Left ventricle myocardium inferior (tissue), 1 donor: ENCODE measurements at regions not wholly inside any gene's neighbourhood (a gene's known extent, or its start where the extent isn't known, plus 50 kb on each side); places are given as distances from the start of the nearest gene placed in this dataset.

Experiments
- DNase-seq: peaks from one replicate; pipeline ENCODE4 v3.0.0-alpha.2; 2020
- H3K27ac ChIP-seq: fragments of 200-600 bp; replicated peaks from 2 replicates; pipeline ENCODE4 v1.8.0; 2021
- H3K27me3 ChIP-seq: fragments of 200-600 bp; 2 replicates; pipeline ENCODE4 v1.8.0; 2021; ENCODE audit warnings: low read depth
- H3K36me3 ChIP-seq: fragments of 200-600 bp; 2 replicates; pipeline ENCODE4 v1.8.0; 2021
- H3K4me1 ChIP-seq: fragments of 200-600 bp; 2 replicates; pipeline ENCODE4 v1.8.0; 2021
- H3K4me3 ChIP-seq: fragments of 200-600 bp; 2 replicates; pipeline ENCODE4 v1.8.0; 2021; ENCODE audit warnings: mild to moderate bottlenecking, moderate library complexity
- H3K9me3 ChIP-seq: fragments of 200-600 bp; replicated peaks from 2 replicates; pipeline ENCODE4 v1.8.0; 2021
- intact Hi-C: fragments of 100-400 bp; cut with micrococcal nuclease; formaldehyde crosslinking; loops from one replicate; pipeline ENCODE4 v1.11.0; 2022
- TF ChIP-seq, protein P1 (sequence below): fragments of 200-600 bp; IDR thresholded peaks from 2 replicates; pipeline ENCODE4 v1.8.0; 2021; ENCODE audit warnings: antibody characterized with exemption, mild to moderate bottlenecking, borderline replicate concordance
- donor health status: DM: no; HTN: yes; CAD: no; lungs with severe emphysema.

DNA sequence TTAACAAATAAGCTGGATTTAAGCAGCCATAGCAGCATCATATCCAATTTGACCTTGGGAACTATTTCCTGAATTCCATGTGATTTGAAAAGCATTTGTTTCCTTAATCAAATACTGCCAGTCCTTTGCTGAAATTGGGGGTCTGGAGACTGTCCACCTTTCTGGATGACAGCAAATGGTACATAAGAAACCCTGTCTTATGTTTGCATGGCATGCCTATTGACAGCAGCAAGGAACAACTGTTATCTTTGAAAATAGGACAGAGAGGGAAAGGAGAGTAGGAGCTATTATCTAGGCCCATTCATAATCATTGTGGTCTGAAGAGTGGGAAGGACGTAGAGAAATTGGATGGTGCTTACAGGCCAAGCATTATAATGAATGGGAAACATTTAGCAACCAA lies 129.2 kb upstream of the CTNNA2 start:
- H3K27ac ChIP-seq, result no peak overlapping the region
- H3K4me3 ChIP-seq, result no peak overlapping the region
- intact Hi-C loops, result no loop called here
- no peaks in the 10 kb centered on the region for H3K27me3 ChIP-seq
- TF ChIP-seq, protein P1, sequence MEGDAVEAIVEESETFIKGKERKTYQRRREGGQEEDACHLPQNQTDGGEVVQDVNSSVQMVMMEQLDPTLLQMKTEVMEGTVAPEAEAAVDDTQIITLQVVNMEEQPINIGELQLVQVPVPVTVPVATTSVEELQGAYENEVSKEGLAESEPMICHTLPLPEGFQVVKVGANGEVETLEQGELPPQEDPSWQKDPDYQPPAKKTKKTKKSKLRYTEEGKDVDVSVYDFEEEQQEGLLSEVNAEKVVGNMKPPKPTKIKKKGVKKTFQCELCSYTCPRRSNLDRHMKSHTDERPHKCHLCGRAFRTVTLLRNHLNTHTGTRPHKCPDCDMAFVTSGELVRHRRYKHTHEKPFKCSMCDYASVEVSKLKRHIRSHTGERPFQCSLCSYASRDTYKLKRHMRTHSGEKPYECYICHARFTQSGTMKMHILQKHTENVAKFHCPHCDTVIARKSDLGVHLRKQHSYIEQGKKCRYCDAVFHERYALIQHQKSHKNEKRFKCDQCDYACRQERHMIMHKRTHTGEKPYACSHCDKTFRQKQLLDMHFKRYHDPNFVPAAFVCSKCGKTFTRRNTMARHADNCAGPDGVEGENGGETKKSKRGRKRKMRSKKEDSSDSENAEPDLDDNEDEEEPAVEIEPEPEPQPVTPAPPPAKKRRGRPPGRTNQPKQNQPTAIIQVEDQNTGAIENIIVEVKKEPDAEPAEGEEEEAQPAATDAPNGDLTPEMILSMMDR, result no peak
- DNase-seq, result no peak
- no peaks in the 10 kb centered on the region for H3K4me1 ChIP-seq
- H3K9me3 ChIP-seq, result no peaks in the 10 kb centered on the region
- H3K36me3 ChIP-seq, result no peaks in the 10 kb centered on the region

DNA sequence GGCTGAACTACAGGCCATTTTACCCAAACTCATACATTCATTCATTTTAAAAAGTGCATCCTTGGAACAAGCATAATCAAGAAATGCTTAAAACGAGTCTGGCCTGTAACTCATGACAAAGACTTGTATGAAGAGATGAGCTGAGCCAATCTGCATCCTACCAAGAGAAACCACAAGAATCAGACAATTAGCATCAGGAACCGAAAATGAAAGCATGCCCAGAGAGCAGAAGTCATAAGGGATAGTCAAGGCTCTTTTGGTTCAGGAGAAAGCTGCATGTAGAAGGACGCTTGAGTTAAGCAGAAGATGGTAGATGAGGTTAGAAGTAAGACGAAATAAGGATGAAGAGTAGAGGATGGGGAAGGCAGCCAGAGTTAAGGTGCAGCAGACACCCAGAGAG lies 137.0 kb upstream of the CTNNA2 start:
- intact Hi-C loops, result no loop called here
- H3K27me3 ChIP-seq, result no peaks in the 10 kb centered on the region
- no peak overlapping the region for H3K4me3 ChIP-seq
- H3K36me3 ChIP-seq, result no peaks in the 10 kb centered on the region
- TF ChIP-seq, protein P1, result no peak
- no peak overlapping the region for H3K27ac ChIP-seq
- no peaks in the 10 kb centered on the region for H3K4me1 ChIP-seq
- DNase-seq, result no peak
- H3K9me3 ChIP-seq, result no peaks in the 10 kb centered on the region

DNA sequence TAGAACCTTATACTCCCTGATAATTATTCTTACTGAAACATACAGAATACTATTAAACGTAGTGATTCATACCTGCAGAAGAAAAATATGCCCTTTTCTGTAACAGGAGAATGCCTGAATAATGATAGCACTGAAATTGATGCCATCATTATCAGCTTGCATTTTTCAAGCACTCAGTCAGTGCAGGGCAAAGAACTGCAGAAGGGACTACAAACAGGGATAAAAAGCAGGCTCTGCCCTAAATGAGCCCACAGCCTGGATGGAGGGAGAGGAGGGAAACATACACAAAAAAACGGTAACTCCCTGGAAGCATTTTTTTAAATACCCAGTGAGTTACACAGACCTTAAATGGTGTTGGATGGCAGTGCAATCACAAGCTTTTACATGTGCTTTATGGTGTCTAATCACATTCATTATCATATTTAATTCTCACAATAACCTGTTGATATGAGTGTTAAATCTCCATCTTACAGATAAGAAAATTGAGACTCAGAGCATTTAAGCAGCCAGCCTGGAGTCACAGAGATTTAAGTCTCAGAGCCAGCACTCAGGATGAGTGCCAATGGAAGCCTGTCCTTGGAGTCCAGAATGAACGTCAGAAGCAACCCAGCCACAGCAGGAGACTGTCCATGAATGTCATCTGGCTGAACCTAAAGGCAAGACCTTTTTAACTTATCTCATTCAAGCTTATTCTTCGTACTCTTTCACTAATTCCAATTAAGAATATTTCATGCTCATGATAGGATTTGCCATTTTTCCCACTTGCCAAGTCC lies 139.3 kb upstream of the CTNNA2 start:
- DNase-seq, result no peak
- Histone ChIP-seq H3K36me3 (no peaks in the 10 kb centered on the region), H3K9me3 (no peaks in the 10 kb centered on the region), H3K27ac (no peak overlapping the region), H3K27me3 (no peaks in the 10 kb centered on the region), H3K4me3 (no peak overlapping the region), H3K4me1 (no peaks in the 10 kb centered on the region)
- intact Hi-C loops, result no loop called here
- TF ChIP-seq, protein P1, result no peak

DNA sequence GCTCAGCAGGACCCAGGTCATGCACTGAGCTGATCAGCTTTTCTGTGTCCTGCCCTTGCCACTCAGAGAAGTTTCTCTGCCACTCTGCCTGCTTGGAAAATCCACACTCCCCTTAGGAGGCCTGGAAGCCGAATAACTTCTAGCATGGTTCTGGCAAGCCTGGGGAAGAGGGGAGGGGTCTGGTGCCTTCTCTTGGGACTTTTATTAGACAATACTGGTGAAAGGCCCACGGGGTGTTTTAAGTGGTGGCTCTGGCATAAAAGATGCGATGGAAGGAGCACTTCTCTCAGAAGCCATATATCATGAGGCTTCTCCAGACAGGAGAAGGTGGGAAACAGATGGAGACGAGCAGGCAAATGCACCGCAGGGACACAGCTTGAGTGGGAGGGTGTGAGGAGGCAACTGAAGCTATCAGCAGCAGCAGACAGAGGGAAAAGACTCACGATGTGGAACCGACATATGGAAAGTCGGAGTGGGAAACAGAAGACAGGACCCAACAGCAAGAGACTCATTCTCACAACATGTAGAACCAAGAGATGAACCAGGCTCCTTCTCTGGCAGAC lies 141.8 kb upstream of the CTNNA2 start:
- no peaks in the 10 kb centered on the region for H3K9me3 ChIP-seq
- intact Hi-C loops, result no loop called here

DNA sequence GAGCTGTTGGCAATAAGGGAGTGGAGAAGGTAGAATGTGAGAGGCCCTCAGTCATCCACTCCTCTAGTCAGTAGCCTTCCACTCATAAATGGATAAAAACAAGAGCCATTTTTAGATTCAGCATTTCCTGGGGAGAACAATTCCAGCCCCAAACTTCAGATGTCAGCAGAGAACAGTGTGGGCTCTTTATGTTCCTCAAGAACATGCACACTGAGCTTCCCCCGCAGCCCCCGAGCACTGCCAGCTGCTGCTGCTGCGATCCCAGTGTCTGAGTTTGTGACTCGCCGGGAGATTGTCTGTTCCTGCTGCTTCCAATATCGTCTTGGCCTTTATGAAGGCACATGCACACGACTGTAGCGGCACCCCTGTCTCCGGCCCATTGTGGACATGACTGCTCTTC lies 143.7 kb upstream of the CTNNA2 start:
- no peaks in the 10 kb centered on the region for H3K9me3 ChIP-seq
- H3K36me3 ChIP-seq, result no peaks in the 10 kb centered on the region
- no peaks in the 10 kb centered on the region for H3K27me3 ChIP-seq
- no peak for DNase-seq
- no peak overlapping the region for H3K4me3 ChIP-seq
- H3K27ac ChIP-seq, result no peak overlapping the region
- TF ChIP-seq, protein P1, result no peak
- intact Hi-C loops, result no loop called here
- H3K4me1 ChIP-seq, result no peaks in the 10 kb centered on the region

More for the DNA sequence above, 141.8 kb upstream of the CTNNA2 start:
- TF ChIP-seq, protein P1, result no peak
- DNase-seq, result no peak
- Histone ChIP-seq H3K4me1 (no peaks in the 10 kb centered on the region), H3K27me3 (no peaks in the 10 kb centered on the region), H3K4me3 (no peak overlapping the region), H3K27ac (no peak overlapping the region), H3K36me3 (no peaks in the 10 kb centered on the region)
